ENCODE measurements at regions not wholly inside any gene's neighbourhood (a gene's known extent, or its start where the extent isn't known, plus 50 kb on each side); places are given as distances from the start of the nearest gene placed in this dataset.

- no peak overlapping the region for H3K4me3 ChIP-seq (ENCODE audit: extremely low read depth in 1 of 4, insufficient read depth in 2 of 4, low read depth in 3 of 4, low read length in 4 of 4)
- no peaks in the 10 kb centered on the region for H3K79me2 ChIP-seq (ENCODE audit: control insufficient read depth in 1 of 2, insufficient read depth in 2 of 2, low read length in 2 of 2)
- no peak overlapping the region for H3K23ac ChIP-seq (ENCODE audit: insufficient read length)
- FAIRE-seq, result no peak
- H4K8ac ChIP-seq (ENCODE audit: extremely low read depth, insufficient read depth, low read length), result no peak overlapping the region
- H3K14ac ChIP-seq (ENCODE audit: insufficient read length), result no peak overlapping the region
- ChIA-PET CTCF (ENCODE audit: partially characterized antibody) (interaction anchor here (1.1 to 1.9 kb wide), 4 partner anchors 14 to 520 kb away, joined by 3 to 7 read pairs (median 6); partner anchors contain the start of gene DNAH7), POLR2A (ENCODE audit: partially characterized antibody) (no interaction called here)
- H2AFZ ChIP-seq (ENCODE audit: low read length), result no peak overlapping the region
- no peaks in the 10 kb centered on the region for H3K36me3 ChIP-seq (ENCODE audit: control insufficient read depth in 2 of 4, insufficient read depth in 4 of 4, low read length in 3 of 4)
- no peak overlapping the region for H2AK5ac ChIP-seq (ENCODE audit: low read depth, low read length)
- no peaks in the 10 kb centered on the region for H3K27me3 ChIP-seq (replicated peaks in 1 of 4; ENCODE audit: control insufficient read depth in 3 of 4, extremely low read depth in 1 of 4, insufficient read depth in 3 of 4, low read length in 3 of 4)
- no peak overlapping the region for H2BK12ac ChIP-seq (ENCODE audit: low read depth, low read length)
- 83% methylated on average over 4 of the region's 4 CpGs; no CpG with 5 or more reads in 1 of the 2 experiments for WGBS, 2 experiments (ENCODE audit: extremely low coverage in 1 of 2, insufficient coverage in 1 of 2, insufficient read length in 1 of 2, insufficient replicate concordance in 2 of 2, low coverage in 1 of 2, low lambda C conversion rate in 2 of 2, missing lambda C conversion rate in 1 of 2)
- H3K4me2 ChIP-seq (ENCODE audit: insufficient read depth in 1 of 2, low read depth in 2 of 2, low read length in 2 of 2), result no peak overlapping the region
- H3K23me2 ChIP-seq (ENCODE audit: low read depth, low read length), result no peaks in the 10 kb centered on the region
- no peaks in the 10 kb centered on the region for H4K20me1 ChIP-seq (replicated peaks in 1 of 2; ENCODE audit: control insufficient read depth in 1 of 2, insufficient read depth in 2 of 2, low read length in 2 of 2)
- no peak overlapping the region for H3K4ac ChIP-seq (replicated peaks; ENCODE audit: insufficient read length, low read depth, low read length)
- H2BK5ac ChIP-seq (ENCODE audit: low read depth, low read length), result no peak overlapping the region
- no peak overlapping the region for H2BK20ac ChIP-seq (ENCODE audit: low read length)
- H3K9ac ChIP-seq (replicated peaks in 1 of 4; ENCODE audit: extremely low read depth in 1 of 4, low read depth in 3 of 4, low read length in 3 of 4), result no peak overlapping the region
- H2BK120ac ChIP-seq (replicated peaks; ENCODE audit: low read depth, low read length), result no peak overlapping the region
- peaks cover 0 to 3% (median 1%) of the 10 kb centered on the region in 4 experiments; a peak in 2 of 7 replicates for H3K4me1 ChIP-seq (replicated peaks in 1 of 4; ENCODE audit: control insufficient read depth in 3 of 4, insufficient read depth in 4 of 4, low read length in 3 of 4)
- no peak overlapping the region for H4K91ac ChIP-seq (replicated peaks; ENCODE audit: insufficient read length, low read length)
- no peak for DNase-seq (ENCODE audit: low read depth in 1 of 2, low spot score in 2 of 2)
- no peaks in the 10 kb centered on the region for H3K79me1 ChIP-seq (ENCODE audit: low read depth, low read length)
- no peak overlapping the region for H3K18ac ChIP-seq (ENCODE audit: extremely low read depth, low read length)
- H3K27ac ChIP-seq (ENCODE audit: low read depth, low read length), result no peak overlapping the region
- no peak overlapping the region for H2BK15ac ChIP-seq (ENCODE audit: low read length)
- no peak overlapping the region for H3K56ac ChIP-seq (replicated peaks; ENCODE audit: insufficient read length, low read depth, low read length)
- no peak overlapping the region for H4K5ac ChIP-seq (ENCODE audit: insufficient read length, low read depth, low read length)
- peaks cover 4 to 8% of the 10 kb centered on the region in 2 experiments; a peak in 2 of 4 replicates for H3K9me3 ChIP-seq (ENCODE audit: insufficient read depth in 2 of 2, low read depth in 1 of 2, low read length in 1 of 2)
- TF ChIP-seq SIX5 (IDR thresholded peaks at IDR 0.05; ENCODE audit: low read depth, low read length), result no peak
- TF ChIP-seq CHD1 (IDR thresholded peaks at IDR 0.05; ENCODE audit: low read depth, low read length), result no peak
- no peak for TF ChIP-seq KDM4A (IDR thresholded peaks at IDR 0.05; ENCODE audit: low read depth, low read length, severe bottlenecking)
- TF ChIP-seq TAF1 (IDR thresholded peaks at IDR 0.05; ENCODE audit: low read depth, low read length), result no peak
- no peak for TF ChIP-seq GABPA (IDR thresholded peaks at IDR 0.05; ENCODE audit: borderline replicate concordance, insufficient read depth, low read length)
- TF ChIP-seq CHD2 (IDR thresholded peaks at IDR 0.05; ENCODE audit: low read length), result no peak
- TF ChIP-seq SIN3A (conservative IDR thresholded peaks at IDR 0.05 in 1 of 2, IDR thresholded peaks at IDR 0.05 in 1 of 2; ENCODE audit: low read depth in 1 of 2, low read length in 2 of 2), result no peak
- no peak for TF ChIP-seq EP300 (IDR thresholded peaks at IDR 0.05; ENCODE audit: borderline replicate concordance in 1 of 2, low read depth in 2 of 2, low read length in 2 of 2)
- TF ChIP-seq FOSL1 (IDR thresholded peaks at IDR 0.05; ENCODE audit: insufficient read depth, low read depth, low read length), result no peak
Observed at GRCh38 chr2:195548198-195548940, 108.7 kb upstream of the SLC39A10 start.
